Stimulated activated CD8-positive, alpha-beta memory T cell treated with anti-CD3 and anti-CD28 coated beads, Interleukin-7, amount 100 ng/mL, for 24 hours (primary cell): ENCODE measurements at regions not wholly inside any gene's neighbourhood (a gene's known extent, or its start where the extent isn't known, plus 50 kb on each side); places are given as distances from the start of the nearest gene placed in this dataset.

ENCODE experiments used
- DNase-seq: peaks from one replicate; pipeline ENCODE4 v3.0.0-alpha.2; 2020; ENCODE audit warnings: low read depth

- no peak for DNase-seq
These were observed 286.7 kb upstream of the POU3F2 start for GRCh38 chr6:98547634-98548033.

GRCh38 chr6:98548301-98548700, 286.1 kb upstream of the POU3F2 start:
- no peak for DNase-seq

DNA sequence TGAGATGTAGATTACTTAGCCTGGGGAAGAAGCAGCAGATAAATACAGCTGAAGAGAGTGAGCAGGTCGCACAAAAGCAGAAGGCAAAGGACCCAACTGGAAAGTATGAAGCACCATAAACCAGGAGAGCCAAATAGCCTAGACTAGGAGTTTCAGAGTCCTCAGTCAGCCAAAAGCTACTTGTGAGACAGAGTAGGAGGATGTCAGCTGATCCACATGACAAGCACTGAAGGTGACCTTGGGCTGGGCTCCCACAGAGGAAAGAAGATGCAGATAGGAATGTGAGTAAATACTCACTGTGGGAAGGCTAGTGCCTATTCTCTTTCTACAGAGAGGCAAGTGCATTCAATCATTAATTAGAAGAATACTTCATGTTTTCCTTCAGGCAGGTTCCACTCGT, 274.0 kb upstream of the POU3F2 start:
- DNase-seq, result no peak

DNA sequence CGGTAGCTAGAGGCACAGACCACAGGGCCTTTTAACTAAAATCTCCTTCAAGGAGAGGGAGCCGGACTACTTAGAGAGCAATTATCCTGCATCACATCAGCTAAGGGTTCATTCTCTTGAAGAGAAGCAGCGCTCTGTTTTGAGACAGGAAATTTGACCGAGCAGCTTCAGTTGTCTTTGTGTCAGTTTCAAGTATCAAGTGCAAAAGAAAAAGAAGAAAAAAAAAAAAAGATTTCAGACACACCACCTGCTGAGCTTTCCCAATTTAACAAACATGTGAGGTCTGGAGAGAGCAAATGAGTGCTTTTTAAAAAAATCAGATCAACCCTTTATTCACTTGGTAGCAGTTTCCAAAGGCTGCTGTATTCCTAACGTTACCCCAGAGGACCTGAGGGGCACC, 273.5 kb upstream of the POU3F2 start:
- no peak for DNase-seq

- DNase-seq, result no peak
These were observed 268.2 kb upstream of the POU3F2 start for GRCh38 chr6:98566126-98566525.

DNA sequence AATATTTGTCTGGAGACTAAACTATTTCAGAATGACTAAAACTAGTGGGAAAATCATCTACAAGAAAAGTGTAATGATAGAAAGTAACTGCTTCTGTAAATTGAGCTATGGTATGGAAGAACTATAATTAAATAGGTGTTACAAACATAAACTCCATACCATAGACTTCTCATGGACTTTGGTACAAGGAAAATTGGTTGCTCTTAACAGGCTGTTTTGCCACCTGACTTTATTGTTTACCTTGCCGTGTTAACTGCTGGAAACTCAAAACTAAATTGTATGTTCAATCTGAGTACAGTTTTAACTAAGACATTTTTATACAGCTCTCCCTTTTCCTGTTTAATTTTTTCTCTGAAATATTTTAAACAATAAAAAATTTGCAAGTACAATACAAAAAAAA, 261.8 kb upstream of the POU3F2 start:
- no peak for DNase-seq

GRCh38 chr6:98574984-98575383, 259.4 kb upstream of the POU3F2 start:
- DNase-seq, result no peak

GRCh38 chr6:98576791-98577190, 257.6 kb upstream of the POU3F2 start:
- DNase-seq, result no peak

DNA sequence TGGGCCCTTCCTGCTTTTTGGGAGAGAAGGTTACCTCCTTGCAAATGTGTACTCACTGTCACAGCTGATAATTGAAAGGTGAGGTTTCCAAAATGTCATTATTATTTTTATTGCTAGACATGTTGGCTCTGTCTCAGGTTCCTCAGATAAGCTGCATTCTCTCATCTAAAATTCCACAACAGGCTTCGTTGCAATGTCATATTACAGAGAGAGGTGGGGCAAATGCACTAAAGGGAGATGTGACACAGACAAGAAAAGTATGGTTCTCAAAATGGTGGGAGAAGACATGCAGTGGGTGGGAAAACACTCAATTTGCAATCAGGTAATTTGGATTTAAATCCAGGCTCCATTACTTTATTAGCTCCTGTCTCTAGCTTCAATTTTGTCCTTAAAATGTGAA, 256.4 kb upstream of the POU3F2 start:
- no peak for DNase-seq

DNA sequence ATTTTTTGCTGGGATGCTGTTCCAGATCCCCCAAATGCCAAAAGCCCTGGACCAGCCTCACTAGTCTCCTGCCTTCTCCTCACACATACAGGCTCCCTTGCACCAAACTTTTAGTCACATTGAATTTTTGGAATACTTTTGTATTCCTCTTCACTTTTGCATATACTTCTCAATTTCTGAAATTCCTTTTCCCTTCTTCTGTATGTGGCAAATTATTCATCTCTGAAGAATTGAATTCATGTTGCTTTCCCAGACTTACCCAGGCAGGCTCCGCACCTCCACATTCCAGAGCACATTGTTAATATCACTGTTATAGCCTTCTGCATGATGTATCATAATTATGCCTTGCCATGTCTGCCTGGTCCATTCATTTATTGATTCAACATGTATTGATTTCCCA, 255.3 kb upstream of the POU3F2 start:
- DNase-seq, result no peak

- no peak for DNase-seq
These were observed 254.4 kb upstream of the POU3F2 start for GRCh38 chr6:98579941-98580340.

GRCh38 chr6:98581705-98582104, 252.7 kb upstream of the POU3F2 start:
- no peak for DNase-seq

- no peak for DNase-seq
These were observed 250.9 kb upstream of the POU3F2 start for GRCh38 chr6:98583506-98583905.

- no peak for DNase-seq
These were observed 248.2 kb upstream of the POU3F2 start for GRCh38 chr6:98586163-98586562.

DNA sequence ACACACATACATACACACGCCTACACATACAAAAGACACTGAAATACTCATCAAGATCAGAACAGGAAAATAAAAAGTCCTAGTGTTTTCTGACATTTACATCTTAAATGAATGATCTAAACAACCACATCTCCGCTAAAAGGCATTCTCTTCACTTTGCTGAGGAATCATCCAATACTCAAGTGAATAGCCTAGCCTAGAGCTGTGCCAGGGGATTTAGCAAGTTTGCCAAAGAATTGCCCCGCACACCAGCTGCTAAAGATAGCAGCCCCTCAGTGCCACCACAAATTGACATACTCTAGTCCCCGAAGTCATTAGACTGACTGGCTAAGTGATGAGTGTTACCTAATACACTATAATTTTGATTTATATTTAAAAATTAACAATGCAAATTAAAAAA, 246.8 kb upstream of the POU3F2 start:
- no peak for DNase-seq

GRCh38 chr6:98589536-98589935, 244.8 kb upstream of the POU3F2 start:
- DNase-seq, result no peak

DNA sequence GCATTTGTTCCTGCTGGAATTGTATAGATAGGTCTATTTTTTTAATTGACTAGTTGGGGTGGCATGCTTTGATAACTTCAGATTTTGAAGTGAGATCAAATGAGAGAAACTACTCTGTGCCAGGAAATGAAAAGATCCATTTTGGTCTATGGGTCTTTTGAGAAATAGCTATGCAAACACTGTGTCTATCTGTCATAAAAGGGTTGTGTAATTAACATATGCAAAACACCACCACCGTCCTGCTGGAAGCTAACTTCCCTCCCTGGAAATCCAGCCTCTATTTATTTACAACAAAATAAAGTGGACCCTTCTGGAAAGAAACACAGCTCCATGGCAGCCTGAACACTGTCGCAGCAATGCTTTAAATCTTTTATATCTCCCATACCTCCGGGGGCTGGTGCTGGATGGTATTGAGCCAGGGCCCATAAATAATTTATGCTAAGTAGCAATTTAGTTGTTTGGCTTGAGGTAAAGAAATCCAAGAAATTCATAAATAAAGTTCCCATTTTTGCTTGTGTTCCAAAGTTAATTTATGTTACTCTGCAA, 244.2 kb upstream of the POU3F2 start:
- no peak for DNase-seq

- DNase-seq, result no peak
These were observed 243.4 kb upstream of the POU3F2 start for GRCh38 chr6:98590997-98591396.

GRCh38 chr6:98593676-98594075, 240.7 kb upstream of the POU3F2 start:
- no peak for DNase-seq

DNA sequence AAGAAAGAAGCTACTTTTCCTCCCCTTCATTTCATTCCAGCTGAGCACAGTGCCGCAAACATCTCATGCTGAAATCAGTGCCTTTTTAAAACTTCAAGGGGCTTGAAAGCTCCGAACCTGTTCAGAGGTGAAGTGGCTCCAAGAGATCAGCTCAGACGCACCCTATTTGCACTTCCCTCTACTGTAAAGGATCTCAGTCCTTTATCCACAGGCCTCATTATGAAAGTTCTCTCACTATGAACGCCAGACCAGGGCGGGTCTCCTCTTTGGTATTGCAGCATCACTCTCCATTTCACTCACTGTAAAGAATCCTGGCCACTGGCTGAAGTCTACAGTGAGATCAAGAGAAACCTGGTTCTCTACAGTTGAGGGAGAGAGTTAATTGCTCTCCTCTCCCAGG, 232.7 kb upstream of the POU3F2 start:
- DNase-seq, result no peak

DNA sequence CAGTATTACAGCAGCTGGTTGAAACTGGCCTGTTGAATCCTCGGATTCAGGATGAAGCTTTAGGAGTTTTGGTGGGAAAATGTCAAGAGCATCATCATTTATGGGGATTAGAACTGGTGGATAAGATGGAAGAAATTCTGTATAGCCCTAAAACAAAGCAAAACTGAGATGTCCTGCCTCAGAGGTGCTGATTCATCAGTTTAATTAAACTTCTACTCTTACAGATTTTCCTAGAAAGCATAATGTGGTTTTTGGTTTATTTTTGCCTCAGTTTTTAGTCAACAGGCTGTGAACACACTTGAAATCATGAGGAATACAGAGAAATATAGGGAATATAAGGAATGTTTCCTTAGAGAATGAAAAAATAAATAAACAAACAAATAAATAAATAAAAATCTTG, 228.7 kb upstream of the POU3F2 start:
- DNase-seq, result no peak

DNA sequence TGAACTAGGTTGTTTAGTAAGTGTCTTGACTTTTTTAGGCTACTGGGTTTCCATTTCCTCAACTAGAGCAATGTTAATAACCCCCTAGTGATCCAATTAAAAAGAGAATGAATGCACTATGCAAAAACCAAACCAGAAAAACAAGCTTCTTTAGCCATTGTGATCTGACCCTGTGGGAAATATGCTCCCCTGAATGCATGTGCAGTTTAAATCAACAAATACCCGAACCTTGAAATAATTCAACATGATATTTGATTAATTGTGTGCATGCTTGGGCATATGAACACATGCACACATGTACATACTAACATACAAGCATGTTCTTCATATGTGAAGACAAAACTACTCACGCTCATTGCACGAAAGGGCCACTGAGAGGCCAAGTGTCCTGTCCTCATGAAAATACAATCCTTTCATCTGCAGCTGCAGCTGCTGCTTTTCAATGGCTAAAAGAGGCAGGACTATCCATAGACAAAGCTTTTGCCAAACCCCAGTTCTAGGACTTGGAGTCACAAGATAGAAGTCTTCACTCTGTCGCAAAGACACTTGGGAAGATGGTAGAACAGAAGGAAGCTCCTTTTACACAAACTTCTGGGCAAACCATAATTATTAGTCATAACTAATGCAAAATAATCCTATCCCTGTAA, 207.1 kb upstream of the POU3F2 start:
- no peak for DNase-seq

GRCh38 chr6:98633886-98634285, 200.5 kb upstream of the POU3F2 start:
- DNase-seq, result no peak

DNA sequence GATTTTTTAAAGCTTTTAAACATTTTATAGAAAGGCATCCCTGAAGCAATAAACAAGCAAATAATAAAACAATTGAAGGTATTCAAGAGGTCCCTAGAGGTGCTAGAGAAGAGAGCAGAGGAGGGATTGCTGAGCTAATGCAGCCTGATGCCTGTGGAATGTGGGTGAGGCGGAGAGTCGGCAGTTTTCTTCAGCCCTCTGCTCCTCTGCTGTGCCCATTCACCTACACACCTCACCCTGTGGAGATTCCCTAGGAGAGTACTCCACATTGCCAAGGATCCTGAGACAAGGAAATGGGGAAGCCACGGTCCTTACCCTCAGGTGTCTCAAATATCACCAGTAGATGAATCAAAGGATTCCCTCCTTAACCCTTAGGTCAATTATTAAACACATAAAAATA, 199.8 kb upstream of the POU3F2 start:
- DNase-seq, result no peak

GRCh38 chr6:98635191-98635590, 199.2 kb upstream of the POU3F2 start:
- DNase-seq, result no peak
